ENCODE measurements at regions not wholly inside any gene's neighbourhood (a gene's known extent, or its start where the extent isn't known, plus 50 kb on each side); places are given as distances from the start of the nearest gene placed in this dataset.
"Not testable (repeated sequence)": the region's sequence is repeated elsewhere in the genome, so short reads cannot be mapped to it uniquely, and the experiment has no call there.

- no peak for DNase-seq
These were observed 68.1 kb upstream of the GRXCR1 start for GRCh38 chr4:42824278-42824977.

- no peak for DNase-seq
These were observed 71.3 kb upstream of the GRXCR1 start for GRCh38 chr4:42821230-42821629.

GRCh38 chr4:42819863-42820514 is 72.5 kb upstream of the GRXCR1 start:
- DNase-seq, result no peak

- DNase-seq, result no peak
These were observed 74.6 kb upstream of the GRXCR1 start for GRCh38 chr4:42817913-42818312.

DNA sequence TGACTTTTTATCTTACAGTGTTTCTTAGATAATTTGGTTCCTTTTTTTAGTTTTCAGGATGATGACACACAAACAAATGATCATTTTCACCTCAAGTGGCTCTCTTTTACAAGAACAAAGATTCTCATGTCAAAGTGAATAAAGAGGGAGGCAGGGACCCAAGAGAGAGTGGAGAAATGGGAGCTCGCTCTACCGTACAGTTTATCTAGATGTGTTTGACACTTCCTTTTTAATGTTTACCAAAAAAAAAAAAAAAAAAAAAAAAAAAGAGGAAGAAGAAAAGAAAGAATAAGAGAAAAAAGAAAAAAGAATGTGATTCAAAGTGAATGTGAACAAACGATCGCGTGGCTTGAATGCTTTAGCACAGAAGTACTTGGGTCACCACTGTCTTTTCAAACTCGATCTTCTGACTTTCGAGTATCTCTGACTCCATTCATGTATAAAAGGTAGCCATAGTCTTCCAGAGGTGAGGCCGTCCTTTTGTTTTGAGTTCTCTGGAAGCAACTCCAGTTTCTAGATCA is 75.6 kb upstream of the GRXCR1 start:
- no peak for DNase-seq

- DNase-seq, result no peak
These were observed 76.2 kb upstream of the GRXCR1 start for GRCh38 chr4:42816189-42816879.

- DNase-seq, result no peak
These were observed 83.0 kb upstream of the GRXCR1 start for GRCh38 chr4:42809419-42810084.

GRCh38 chr4:42806303-42806835 is 86.1 kb upstream of the GRXCR1 start:
- DNase-seq, result no peak

GRCh38 chr4:42789041-42789567 is 103.4 kb upstream of the GRXCR1 start:
- no peak for DNase-seq

GRCh38 chr4:42787079-42787463 is 105.4 kb upstream of the GRXCR1 start:
- no peak for DNase-seq

DNA sequence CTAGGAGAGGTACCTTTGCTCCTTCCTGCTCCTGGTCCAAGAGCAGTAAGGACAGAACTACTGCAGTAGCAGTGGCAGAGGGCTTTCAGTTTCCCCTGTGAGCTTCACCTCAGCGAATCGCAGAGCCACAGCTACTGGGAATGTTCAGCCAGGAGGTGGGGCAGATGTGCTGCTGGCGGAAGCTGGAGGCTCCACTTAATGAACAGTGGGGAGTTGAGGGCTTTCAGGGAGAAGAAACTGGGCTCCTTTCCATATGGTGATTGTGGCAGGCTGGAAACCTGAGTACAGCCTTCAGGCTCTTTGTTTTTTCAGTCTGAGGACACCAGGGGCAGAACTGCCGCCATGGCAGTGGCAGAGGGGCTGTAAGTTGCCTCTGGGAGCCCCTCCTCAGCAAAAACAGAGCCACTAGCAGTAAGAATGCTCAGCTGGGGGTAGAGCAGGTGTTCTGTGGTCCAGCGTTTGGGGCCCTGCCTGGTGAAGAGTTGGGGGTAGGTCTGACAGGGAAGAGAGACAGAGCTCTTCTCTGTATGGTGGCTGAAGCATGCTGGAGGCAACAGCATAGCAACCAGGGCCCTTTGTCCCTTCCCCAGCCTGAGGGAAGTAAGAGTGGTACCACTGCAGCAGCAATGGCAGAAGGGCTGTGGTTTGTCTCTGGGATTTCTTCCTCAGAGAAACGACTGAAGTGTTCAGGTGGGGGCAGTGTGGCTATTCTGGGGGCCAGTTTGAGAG is 106.0 kb upstream of the GRXCR1 start:
- peak; percentile 36 for DNase-seq

GRCh38 chr4:42785817-42786216 is 106.7 kb upstream of the GRXCR1 start:
- DNase-seq, result no peak

GRCh38 chr4:42781315-42781714 is 111.2 kb upstream of the GRXCR1 start:
- no peak for DNase-seq

DNA sequence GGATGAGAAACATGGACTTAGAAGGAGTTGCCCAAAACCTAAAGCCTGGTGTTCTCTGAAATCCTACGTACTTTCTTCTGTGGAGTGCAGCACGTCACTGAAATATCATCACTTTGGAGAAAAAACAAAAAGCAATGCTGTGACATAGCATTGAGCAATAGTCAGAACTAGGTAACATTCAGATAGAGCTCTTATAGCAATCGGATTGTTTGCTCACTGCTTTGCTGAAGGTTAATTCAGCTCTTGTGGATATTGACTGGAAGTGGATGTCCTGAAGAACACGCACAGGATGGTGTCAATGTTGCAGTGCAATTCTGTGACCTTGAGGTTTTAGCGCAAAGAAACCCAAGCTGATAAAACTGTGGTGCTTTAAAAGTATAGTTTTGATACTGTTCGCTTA is 114.2 kb upstream of the GRXCR1 start:
- DNase-seq, result no peak

GRCh38 chr4:42768125-42768748 is 111.3 kb upstream of the ATP8A1 start:
- DNase-seq, result no peak

- no peak for DNase-seq
These were observed 110.8 kb upstream of the ATP8A1 start for GRCh38 chr4:42767669-42768068.

GRCh38 chr4:42761804-42762203 is 104.9 kb upstream of the ATP8A1 start:
- no peak for DNase-seq

DNA sequence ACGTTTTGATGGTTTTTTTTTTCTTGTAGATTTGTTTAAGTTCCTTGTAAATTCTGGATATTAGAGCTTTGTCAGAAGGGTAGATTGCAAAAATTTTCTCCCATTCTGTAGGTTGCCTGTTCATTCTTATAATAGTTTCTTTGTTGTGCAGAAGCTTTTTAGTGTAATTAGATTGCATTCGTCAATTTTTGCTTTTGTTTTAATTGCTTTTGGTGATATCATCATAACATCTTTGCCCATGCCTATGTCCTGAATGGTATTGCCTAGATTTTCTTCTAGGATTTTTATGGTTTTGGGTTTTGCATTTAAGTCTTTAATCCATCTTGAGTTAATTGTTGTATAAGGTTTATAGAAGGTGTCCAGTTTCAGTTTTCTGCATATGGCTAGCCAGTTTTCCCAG is 98.1 kb upstream of the ATP8A1 start:
- DNase-seq, result not testable (repeated sequence)

DNA sequence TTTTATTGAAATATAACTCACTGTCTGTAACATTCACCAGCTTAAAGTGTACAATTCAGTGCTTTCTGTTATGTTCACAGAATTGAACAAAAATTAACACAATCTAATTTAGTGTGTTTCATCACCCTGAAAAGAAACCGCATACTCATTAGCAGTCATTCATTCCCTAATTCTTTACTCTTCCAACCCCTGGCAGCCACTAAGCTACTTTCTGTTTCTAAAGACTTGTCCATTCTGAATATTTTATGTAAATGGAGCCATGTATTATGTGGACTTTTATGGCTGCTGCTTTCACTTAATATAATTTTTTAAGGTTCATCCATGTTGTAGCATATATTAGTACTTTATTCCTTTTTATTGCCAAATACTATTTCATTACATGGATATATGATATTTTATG is 94.7 kb upstream of the ATP8A1 start:
- no peak for DNase-seq

DNA sequence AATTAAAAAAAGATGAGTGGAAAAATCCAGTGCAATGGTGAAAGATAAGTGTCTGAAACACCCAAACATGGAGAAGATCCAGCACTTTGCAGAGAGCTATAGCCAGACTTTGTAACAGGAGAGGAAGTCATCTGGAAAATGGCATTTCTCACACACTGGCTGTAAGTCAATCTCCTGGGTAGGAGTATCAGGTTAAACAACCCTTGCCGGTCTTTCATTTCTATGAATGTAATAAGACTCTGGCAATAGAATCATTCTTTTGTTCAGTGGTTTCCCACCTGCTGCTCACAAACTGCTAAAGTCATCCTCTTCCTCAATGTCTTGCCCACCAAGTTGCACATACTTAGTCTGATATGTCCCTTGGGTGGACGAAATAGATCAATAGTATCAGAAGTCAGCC is 94.0 kb upstream of the ATP8A1 start:
- DNase-seq, result peak; percentile 30

DNA sequence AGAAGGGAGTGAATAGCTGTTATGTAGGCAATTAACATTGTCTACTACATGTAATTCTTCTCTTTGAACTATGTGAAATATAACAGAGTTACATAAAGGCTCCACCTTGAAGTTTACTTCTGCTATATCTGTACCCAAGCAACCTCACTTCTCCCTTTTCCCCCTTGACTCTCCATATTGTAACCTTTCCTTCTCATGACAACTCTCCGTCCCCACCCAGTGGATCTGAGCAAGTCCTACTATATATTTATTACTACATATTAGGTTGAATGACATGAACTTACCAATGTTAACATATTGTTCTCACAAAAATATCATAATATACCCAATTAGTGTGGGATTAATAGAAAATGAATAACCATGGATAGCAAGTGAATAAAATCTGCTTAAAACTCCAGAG is 93.2 kb upstream of the ATP8A1 start:
- peak; percentile 7 for DNase-seq

DNA sequence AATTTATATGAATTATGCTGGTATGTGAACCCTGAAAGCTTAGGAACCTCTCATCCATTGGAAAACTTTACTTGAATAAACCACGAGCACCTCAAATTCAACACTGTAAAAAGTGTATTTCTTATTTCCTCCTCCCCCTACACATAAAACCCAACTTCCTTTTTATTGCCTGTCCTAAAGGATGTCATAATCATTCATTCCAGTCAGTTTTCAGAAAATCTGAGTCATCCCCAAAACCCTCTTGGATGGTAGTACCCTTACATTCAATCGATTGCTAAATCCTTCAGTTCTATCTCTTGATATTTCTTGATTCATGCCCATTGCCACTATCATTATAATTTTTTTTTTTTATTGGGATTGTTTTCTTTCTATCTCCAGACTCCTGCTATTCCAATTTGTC is 91.1 kb upstream of the ATP8A1 start:
- no peak for DNase-seq

All from NCI-H187 treated with DMSO at 0.1 percent for 48 hours (cell line).